Activated naive CD4-positive, alpha-beta T cell treated with anti-CD3 and anti-CD28 coated beads for 36 hours (primary cell): ENCODE measurements at regions not wholly inside any gene's neighbourhood (a gene's known extent, or its start where the extent isn't known, plus 50 kb on each side); places are given as distances from the start of the nearest gene placed in this dataset.

Source experiments
- CTCF ChIA-PET: fragments of 350-600 bp; sonication (Branson Sonifier 250); formaldehyde crosslinking; loops from one replicate; lab custom pipeline; 2021; ENCODE audit warnings: antibody characterized with exemption; lab: Charles Lee
- DNase-seq: peaks from one replicate; pipeline ENCODE4 v3.0.0-alpha.2; 2020
- H3K27ac Mint-ChIP-seq: one replicate; pipeline ENCODE4 v1.8.0; 2021; ENCODE audit warnings: mild to moderate bottlenecking, mixed read lengths
- H3K27me3 Mint-ChIP-seq: one replicate; pipeline ENCODE4 v1.8.0; 2021; ENCODE audit warnings: low read depth, mixed read lengths
- H3K36me3 Mint-ChIP-seq: one replicate; pipeline ENCODE4 v1.8.0; 2021; ENCODE audit warnings: low read depth, mixed read lengths
- H3K4me1 Mint-ChIP-seq: one replicate; pipeline ENCODE4 v1.8.0; 2021; ENCODE audit warnings: low read depth, mixed read lengths
- H3K4me3 Mint-ChIP-seq: one replicate; pipeline ENCODE4 v1.8.0; 2021; ENCODE audit warnings: mild to moderate bottlenecking, moderate library complexity, mixed read lengths
- H3K9me3 Mint-ChIP-seq: one replicate; pipeline ENCODE4 v1.8.0; 2021; ENCODE audit warnings: mixed read lengths
- intact Hi-C: fragments of 100-400 bp; cut with micrococcal nuclease; formaldehyde crosslinking; loops from one replicate; pipeline ENCODE4 v1.15.1; 2023

GRCh38 chr1:238491265-238491664, 600.5 kb upstream of the ZP4 start:
- Mint-ChIP-seq H3K36me3 (no peaks in the 10 kb centered on the region), H3K4me1 (no peaks in the 10 kb centered on the region), H3K4me3 (no peak overlapping the region), H3K27me3 (no peaks in the 10 kb centered on the region), H3K9me3 (no peaks in the 10 kb centered on the region), H3K27ac (no peak overlapping the region)
- intact Hi-C loops, result no loop called here
- no peak for DNase-seq
- CTCF ChIA-PET, result no interaction called here

- Mint-ChIP-seq H3K9me3 (no peaks in the 10 kb centered on the region), H3K27me3 (no peaks in the 10 kb centered on the region), H3K36me3 (no peaks in the 10 kb centered on the region), H3K4me3 (no peak overlapping the region), H3K27ac (no peak overlapping the region), H3K4me1 (no peaks in the 10 kb centered on the region)
- no peak for DNase-seq
- intact Hi-C loops, result no loop called here
- CTCF ChIA-PET, result interaction anchor here (1.3 kb wide), 1 partner anchor 33 kb away, joined by 3 read pairs; no protein-coding TSS in a partner anchor
Observed at GRCh38 chr1:238489006-238489405, 598.3 kb upstream of the ZP4 start.

- CTCF ChIA-PET, result no interaction called here
- Mint-ChIP-seq H3K4me3 (no peak overlapping the region), H3K9me3 (no peaks in the 10 kb centered on the region), H3K4me1 (no peaks in the 10 kb centered on the region), H3K36me3 (no peaks in the 10 kb centered on the region), H3K27me3 (no peaks in the 10 kb centered on the region), H3K27ac (no peak overlapping the region)
- intact Hi-C loops, result no loop called here
- DNase-seq, result no peak
Observed at GRCh38 chr1:238488401-238488800, 597.7 kb upstream of the ZP4 start.

GRCh38 chr1:238487931-238488330, 597.2 kb upstream of the ZP4 start:
- CTCF ChIA-PET, result no interaction called here
- Mint-ChIP-seq H3K27ac (no peak overlapping the region), H3K27me3 (no peaks in the 10 kb centered on the region), H3K36me3 (no peaks in the 10 kb centered on the region), H3K4me3 (no peak overlapping the region), H3K4me1 (no peaks in the 10 kb centered on the region), H3K9me3 (no peaks in the 10 kb centered on the region)
- intact Hi-C loops, result no loop called here
- DNase-seq, result no peak

- Mint-ChIP-seq H3K27ac (no peak overlapping the region), H3K4me3 (no peak overlapping the region), H3K4me1 (no peaks in the 10 kb centered on the region), H3K27me3 (no peaks in the 10 kb centered on the region), H3K36me3 (no peaks in the 10 kb centered on the region), H3K9me3 (no peaks in the 10 kb centered on the region)
- CTCF ChIA-PET, result interaction anchor here (0.6 kb wide), 1 partner anchor 64 kb away, joined by 3 read pairs; no protein-coding TSS in a partner anchor
- DNase-seq, result no peak
- intact Hi-C loops, result no loop called here
Observed at GRCh38 chr1:238485912-238486209, 595.1 kb upstream of the ZP4 start.

GRCh38 chr1:238485057-238485911, 594.6 kb upstream of the ZP4 start:
- CTCF ChIA-PET, result interaction anchor here (0.6 kb wide), 1 partner anchor 65 kb away, joined by 3 read pairs; no protein-coding TSS in a partner anchor
- Mint-ChIP-seq H3K9me3 (no peaks in the 10 kb centered on the region), H3K27me3 (no peaks in the 10 kb centered on the region)

GRCh38 chr1:238484121-238484520, 593.4 kb upstream of the ZP4 start:
- no peak overlapping the region for H3K27ac Mint-ChIP-seq
- no peak for DNase-seq
- no peaks in the 10 kb centered on the region for H3K27me3 Mint-ChIP-seq
- no peaks in the 10 kb centered on the region for H3K4me1 Mint-ChIP-seq
- H3K9me3 Mint-ChIP-seq, result no peaks in the 10 kb centered on the region
- no peaks in the 10 kb centered on the region for H3K36me3 Mint-ChIP-seq
- no peak overlapping the region for H3K4me3 Mint-ChIP-seq
- intact Hi-C loops, result no loop called here
- CTCF ChIA-PET, result no interaction called here

More at GRCh38 chr1:238485057-238485911, 594.6 kb upstream of the ZP4 start:
- no peaks in the 10 kb centered on the region for H3K36me3 Mint-ChIP-seq
- no peaks in the 10 kb centered on the region for H3K4me1 Mint-ChIP-seq
- no peak overlapping the region for H3K4me3 Mint-ChIP-seq
- DNase-seq, result no peak
- no peak overlapping the region for H3K27ac Mint-ChIP-seq
- intact Hi-C loops, result no loop called here

- CTCF ChIA-PET, result no interaction called here
- Mint-ChIP-seq H3K36me3 (no peaks in the 10 kb centered on the region), H3K27me3 (no peaks in the 10 kb centered on the region), H3K27ac (no peak overlapping the region), H3K4me3 (no peak overlapping the region), H3K9me3 (peaks cover under 1% of the 10 kb centered on the region), H3K4me1 (no peaks in the 10 kb centered on the region)
- intact Hi-C loops, result no loop called here
- DNase-seq, result no peak
Observed at GRCh38 chr1:238476841-238477240, 586.1 kb upstream of the ZP4 start.

- H3K4me3 Mint-ChIP-seq, result no peak overlapping the region
- CTCF ChIA-PET, result no interaction called here
- H3K27me3 Mint-ChIP-seq, result no peaks in the 10 kb centered on the region
- H3K4me1 Mint-ChIP-seq, result no peaks in the 10 kb centered on the region
- H3K9me3 Mint-ChIP-seq, result peaks cover 2% of the 10 kb centered on the region
- no peaks in the 10 kb centered on the region for H3K36me3 Mint-ChIP-seq
- no peak overlapping the region for H3K27ac Mint-ChIP-seq
- DNase-seq, result no peak
- intact Hi-C loops, result no loop called here
Observed at GRCh38 chr1:238475712-238476111, 585.0 kb upstream of the ZP4 start.

GRCh38 chr1:238474263-238474662, 583.5 kb upstream of the ZP4 start:
- Mint-ChIP-seq H3K27ac (no peak overlapping the region), H3K36me3 (no peaks in the 10 kb centered on the region), H3K4me1 (no peaks in the 10 kb centered on the region), H3K27me3 (no peaks in the 10 kb centered on the region), H3K4me3 (no peak overlapping the region), H3K9me3 (peaks cover 2% of the 10 kb centered on the region)
- intact Hi-C loops, result no loop called here
- no peak for DNase-seq
- CTCF ChIA-PET, result no interaction called here

GRCh38 chr1:238469146-238469631, 578.5 kb upstream of the ZP4 start:
- no peak for DNase-seq
- H3K27me3 Mint-ChIP-seq, result no peaks in the 10 kb centered on the region
- no peaks in the 10 kb centered on the region for H3K36me3 Mint-ChIP-seq
- H3K27ac Mint-ChIP-seq, result no peak overlapping the region
- CTCF ChIA-PET, result no interaction called here
- H3K4me3 Mint-ChIP-seq, result no peak overlapping the region
- H3K9me3 Mint-ChIP-seq, result peaks cover 8% of the 10 kb centered on the region
- intact Hi-C loops, result no loop called here
- no peaks in the 10 kb centered on the region for H3K4me1 Mint-ChIP-seq

GRCh38 chr1:238468068-238468467, 577.3 kb upstream of the ZP4 start:
- DNase-seq, result no peak
- Mint-ChIP-seq H3K4me1 (no peaks in the 10 kb centered on the region), H3K27me3 (no peaks in the 10 kb centered on the region), H3K4me3 (no peak overlapping the region), H3K9me3 (peaks cover 11% of the 10 kb centered on the region), H3K27ac (no peak overlapping the region), H3K36me3 (no peaks in the 10 kb centered on the region)
- intact Hi-C loops, result no loop called here
- CTCF ChIA-PET, result no interaction called here

- H3K4me3 Mint-ChIP-seq, result no peak overlapping the region
- H3K27ac Mint-ChIP-seq, result no peak overlapping the region
- no peaks in the 10 kb centered on the region for H3K36me3 Mint-ChIP-seq
- no peaks in the 10 kb centered on the region for H3K27me3 Mint-ChIP-seq
- CTCF ChIA-PET, result no interaction called here
- intact Hi-C loops, result no loop called here
- DNase-seq, result no peak
- H3K4me1 Mint-ChIP-seq, result no peaks in the 10 kb centered on the region
- H3K9me3 Mint-ChIP-seq, result peaks cover 10% of the 10 kb centered on the region
Observed at GRCh38 chr1:238466459-238466858, 575.7 kb upstream of the ZP4 start.
